Prostate gland (tissue), 2 donors: ENCODE measurements at regions not wholly inside any gene's neighbourhood (a gene's known extent, or its start where the extent isn't known, plus 50 kb on each side); places are given as distances from the start of the nearest gene placed in this dataset.

Experiments used
- CTCF ChIP-seq, 4 experiments: fragments of 200-600 bp in 2 of 4; fragments of 450-650 bp in 2 of 4; sonication (generic) in 2 of 4; IDR thresholded peaks; 1 replicate in 3 of 4; 2 replicates in 1 of 4; pipeline ENCODE4 v1.5.1; 2016 to 2019; ENCODE audit warnings: antibody characterized with exemption in 4 of 4, mild to moderate bottlenecking in 2 of 4, moderate library complexity in 2 of 4
- POLR2A ChIP-seq: fragments of 450-650 bp; IDR thresholded peaks from one replicate; pipeline ENCODE4 v1.6.1; 2016; ENCODE audit warnings: antibody characterized with exemption, mild to moderate bottlenecking
- POLR2AphosphoS5 ChIP-seq: sonication (generic); formaldehyde crosslinking; IDR thresholded peaks from one replicate; pipeline ENCODE4 v1.6.1; 2017; ENCODE audit warnings: antibody characterized with exemption

- TF ChIP-seq POLR2AphosphoS5 = no peak
- TF ChIP-seq CTCF (IDR thresholded peaks at IDR 0.05) = no peak
- TF ChIP-seq POLR2A = no peak
Measured at GRCh38 chrY:8622856-8623255, 714.4 kb upstream of the TSPY4 start.
